Testis (tissue), 2 donors: ENCODE measurements at regions not wholly inside any gene's neighbourhood (a gene's known extent, or its start where the extent isn't known, plus 50 kb on each side); places are given as distances from the start of the nearest gene placed in this dataset.
A peak's percentile ranks its signal among the peaks of the same experiment; 100 is the strongest.

Experiments
- DNase-seq: peaks from one replicate; pipeline ENCODE4 v3.0.0-alpha.2; 2019
- H3K27ac ChIP-seq, 2 donors: fragments of 200-600 bp; sonication (generic); one replicate each; pipeline ENCODE4 v1.5.1; 2019
- H3K27me3 ChIP-seq: fragments of 200-600 bp; sonication (generic); one replicate; pipeline ENCODE4 v1.5.1; 2019
- H3K36me3 ChIP-seq: fragments of 200-600 bp; sonication (generic); one replicate; pipeline ENCODE4 v1.5.1; 2017; ENCODE audit warnings: low read depth; ENCODE audit errors: missing control alignments
- H3K4me1 ChIP-seq: fragments of 200-600 bp; sonication (generic); one replicate; pipeline ENCODE4 v1.5.1; 2019
- H3K4me3 ChIP-seq, 2 donors: fragments of 200-600 bp; sonication (generic); one replicate each; pipeline ENCODE4 v1.5.1; 2017 to 2019
- H3K9me3 ChIP-seq: fragments of 200-600 bp; sonication (generic); one replicate; pipeline ENCODE4 v1.5.1; 2017
- POLR2A ChIP-seq: fragments of 450-650 bp; IDR thresholded peaks from one replicate; pipeline ENCODE4 v1.6.1; 2017; ENCODE audit warnings: antibody characterized with exemption, mild to moderate bottlenecking, moderate library complexity
- WGBS, 2 donors: methylation state at CpG; one replicate each; pipeline ENCODE4 v1.1.5; 2018; 5-methylcytosine and 5-hydroxymethylcytosine counted together
- intact Hi-C: fragments of 100-400 bp; cut with DNase I; formaldehyde crosslinking; loops from one replicate; pipeline ENCODE4 v1.15.1; 2023; ENCODE audit warnings: low total_unique reads
- TF ChIP-seq, protein P1 (sequence below), 3 experiments: fragments of 450-650 bp in 2 of 3; fragments of 200-600 bp in 1 of 3; sonication (generic) in 1 of 3; IDR thresholded peaks; one replicate each; pipeline ENCODE4 v1.5.1; 2016 to 2019; ENCODE audit warnings: antibody characterized with exemption in 3 of 3, mild to moderate bottlenecking in 2 of 3, moderate library complexity in 1 of 3

DNA sequence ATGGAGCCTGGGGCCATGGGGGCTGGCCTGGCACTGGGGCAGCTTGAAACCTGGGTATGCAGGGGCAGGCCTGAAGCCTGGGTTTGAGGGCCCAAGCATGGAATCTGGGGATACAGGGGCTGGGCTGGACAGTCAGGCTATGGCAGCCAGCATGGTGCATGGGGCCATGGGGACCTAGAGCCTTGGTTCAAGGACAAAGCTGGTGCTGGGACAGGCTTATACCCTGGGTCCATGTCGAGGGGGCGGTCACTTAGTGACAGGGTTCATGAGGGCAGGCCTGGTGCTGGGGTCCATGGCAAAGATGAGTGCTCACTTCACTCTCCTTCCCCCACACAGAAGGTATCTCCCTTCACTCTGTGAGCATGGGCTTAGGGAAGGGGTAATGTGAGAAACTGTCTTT is 116.2 kb downstream of the BBS10 start:
- no peak for TF ChIP-seq POLR2A
- TF ChIP-seq, protein P1, sequence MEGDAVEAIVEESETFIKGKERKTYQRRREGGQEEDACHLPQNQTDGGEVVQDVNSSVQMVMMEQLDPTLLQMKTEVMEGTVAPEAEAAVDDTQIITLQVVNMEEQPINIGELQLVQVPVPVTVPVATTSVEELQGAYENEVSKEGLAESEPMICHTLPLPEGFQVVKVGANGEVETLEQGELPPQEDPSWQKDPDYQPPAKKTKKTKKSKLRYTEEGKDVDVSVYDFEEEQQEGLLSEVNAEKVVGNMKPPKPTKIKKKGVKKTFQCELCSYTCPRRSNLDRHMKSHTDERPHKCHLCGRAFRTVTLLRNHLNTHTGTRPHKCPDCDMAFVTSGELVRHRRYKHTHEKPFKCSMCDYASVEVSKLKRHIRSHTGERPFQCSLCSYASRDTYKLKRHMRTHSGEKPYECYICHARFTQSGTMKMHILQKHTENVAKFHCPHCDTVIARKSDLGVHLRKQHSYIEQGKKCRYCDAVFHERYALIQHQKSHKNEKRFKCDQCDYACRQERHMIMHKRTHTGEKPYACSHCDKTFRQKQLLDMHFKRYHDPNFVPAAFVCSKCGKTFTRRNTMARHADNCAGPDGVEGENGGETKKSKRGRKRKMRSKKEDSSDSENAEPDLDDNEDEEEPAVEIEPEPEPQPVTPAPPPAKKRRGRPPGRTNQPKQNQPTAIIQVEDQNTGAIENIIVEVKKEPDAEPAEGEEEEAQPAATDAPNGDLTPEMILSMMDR (IDR thresholded peaks at IDR 0.05) = no peak
- Histone ChIP-seq H3K9me3 (no peaks in the 10 kb centered on the region), H3K27ac (no peak overlapping the region), H3K36me3 (no peaks in the 10 kb centered on the region), H3K4me1 (no peaks in the 10 kb centered on the region), H3K27me3 (no peaks in the 10 kb centered on the region), H3K4me3 (no peak overlapping the region)
- 83 to 91% methylated on average over 2 of the region's 2 CpGs for WGBS, 2 donors
- no peak for DNase-seq
- intact Hi-C loops = no loop called here

DNA sequence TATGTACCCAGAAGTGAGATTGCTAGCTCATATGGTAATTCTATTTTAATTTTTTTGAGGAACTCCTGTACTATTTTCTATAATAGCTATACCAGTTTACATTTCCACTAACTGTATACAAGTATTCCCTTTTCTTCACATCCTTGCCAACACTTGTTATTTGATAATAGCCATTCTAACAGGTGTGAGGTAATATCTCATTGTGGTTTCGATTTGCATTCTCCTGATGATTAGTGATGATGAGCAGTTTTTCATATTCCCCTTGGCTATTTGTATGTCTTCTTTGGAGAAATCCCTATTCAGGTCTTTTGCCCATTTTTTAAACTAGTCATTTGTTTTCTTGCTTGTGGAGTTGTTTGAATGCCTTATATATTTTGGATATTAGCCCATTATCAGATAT is 121.3 kb downstream of the BBS10 start:
- TF ChIP-seq, protein P1 (IDR thresholded peaks at IDR 0.05) = no peak
- intact Hi-C loops = no loop called here
- Histone ChIP-seq H3K4me1 (no peaks in the 10 kb centered on the region), H3K27ac (no peak overlapping the region), H3K27me3 (no peaks in the 10 kb centered on the region), H3K9me3 (no peaks in the 10 kb centered on the region), H3K4me3 (no peak overlapping the region), H3K36me3 (no peaks in the 10 kb centered on the region)
- DNase-seq = no peak
- 90 to 95% methylated on average over 1 of the region's 1 CpG for WGBS, 2 donors

DNA sequence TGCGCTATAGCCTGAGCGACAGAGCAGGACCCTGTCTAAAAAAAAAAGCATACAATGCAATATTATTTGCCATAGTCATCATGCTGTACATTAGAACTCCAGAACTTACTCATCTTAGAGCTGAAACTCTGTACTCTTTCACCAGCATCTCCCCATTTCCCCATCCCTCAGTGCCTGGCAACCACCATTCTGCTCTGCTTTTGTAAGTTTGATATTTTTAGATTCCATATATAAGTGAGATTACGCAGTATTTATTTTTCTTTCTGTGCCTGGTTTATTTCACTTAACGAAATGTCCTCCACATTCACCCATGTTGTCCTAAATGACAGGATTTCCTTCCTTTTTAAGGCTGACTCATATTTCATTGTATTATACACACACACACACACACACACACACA is 121.8 kb downstream of the BBS10 start:
- H3K4me1 ChIP-seq = no peaks in the 10 kb centered on the region
- H3K4me3 ChIP-seq = no peak overlapping the region
- intact Hi-C loops = no loop called here
- no peaks in the 10 kb centered on the region for H3K27me3 ChIP-seq
- H3K9me3 ChIP-seq = no peaks in the 10 kb centered on the region
- no peaks in the 10 kb centered on the region for H3K36me3 ChIP-seq
- TF ChIP-seq, protein P1 (IDR thresholded peaks at IDR 0.05) = no peak
- TF ChIP-seq POLR2A = no peak
- no peak overlapping the region for H3K27ac ChIP-seq
- no peak for DNase-seq
- 85 to 89% methylated on average over 4 of the region's 4 CpGs for WGBS, 2 donors

DNA sequence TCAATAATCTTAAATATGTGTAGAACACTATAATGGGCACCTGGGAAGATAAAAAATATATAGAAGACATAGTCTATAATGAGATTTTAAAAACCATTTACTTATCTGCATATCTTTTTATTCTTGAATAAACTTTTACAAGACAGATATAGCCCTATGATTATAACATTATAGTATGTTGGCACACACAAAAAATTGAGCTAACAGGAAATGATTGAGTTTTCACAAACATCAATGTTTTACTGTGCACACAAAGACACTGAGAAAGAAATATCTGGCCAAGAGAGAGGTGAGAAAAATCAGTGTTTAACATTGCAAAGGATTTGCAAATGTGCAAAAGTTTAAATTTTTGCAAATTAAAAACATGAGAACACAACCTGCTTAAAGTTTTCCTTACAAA is 124.3 kb downstream of the BBS10 start:
- Histone ChIP-seq H3K27me3 (no peaks in the 10 kb centered on the region), H3K9me3 (no peaks in the 10 kb centered on the region), H3K4me3 (no peak overlapping the region), H3K4me1 (no peaks in the 10 kb centered on the region), H3K27ac (no peak overlapping the region), H3K36me3 (no peaks in the 10 kb centered on the region)
- DNase-seq = no peak
- intact Hi-C loops = no loop called here
- no peak for TF ChIP-seq POLR2A
- TF ChIP-seq, protein P1 (IDR thresholded peaks at IDR 0.05) = no peak

DNA sequence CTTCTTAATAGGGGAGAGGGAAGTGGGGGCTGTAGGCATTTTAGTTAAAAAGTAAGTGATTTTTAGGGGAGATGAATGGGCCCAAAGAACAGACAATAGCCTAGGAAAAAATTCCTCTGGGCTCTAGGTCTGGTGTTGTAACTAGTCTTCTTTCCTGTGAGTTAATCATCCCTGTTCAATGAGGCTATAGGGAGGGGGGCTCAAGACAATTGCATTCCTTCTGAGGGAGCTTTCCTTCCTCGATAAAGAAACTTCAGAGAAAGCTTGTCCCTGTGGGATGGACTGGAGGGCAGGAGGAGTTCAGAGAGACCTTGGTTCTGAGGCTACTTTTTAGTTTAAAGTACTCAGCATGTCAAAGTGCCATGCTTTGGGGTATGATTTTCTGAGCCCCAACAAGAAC is 127.2 kb downstream of the BBS10 start:
- intact Hi-C loops = no loop called here
- WGBS, 2 donors = 11 to 33% methylated on average over 1 of the region's 1 CpG
- Histone ChIP-seq H3K4me1 (no peaks in the 10 kb centered on the region), H3K27ac (no peak overlapping the region), H3K36me3 (no peaks in the 10 kb centered on the region), H3K9me3 (no peaks in the 10 kb centered on the region), H3K27me3 (no peaks in the 10 kb centered on the region), H3K4me3 (peak overlapping the region in 1 of 2 donors; percentile 12)
- no peak for DNase-seq
- TF ChIP-seq, protein P1 (IDR thresholded peaks at IDR 0.05) = no peak
- TF ChIP-seq POLR2A = no peak
